K562 (cell line): ENCODE measurements at regions not wholly inside any gene's neighbourhood (a gene's known extent, or its start where the extent isn't known, plus 50 kb on each side); places are given as distances from the start of the nearest gene placed in this dataset.

ENCODE experiments used
- ATAC-seq: fragments of 200-7000 bp; cut with Tn5 transposase; 3 replicates; pipeline ENCODE4 v1.9.1; 2020; ENCODE audit warnings: moderate library complexity
- BruUV-seq: library from RNA; stranded (reverse); fragments of 400-500 nt; replicated peaks from 2 replicates; lab custom pipeline; 2021; lab: Mats Ljungman, UMichigan
- CTCF ChIA-PET: fragments of 300-600 bp; formaldehyde crosslinking; extraction: SDS; loops from one replicate; lab custom pipeline; 2021; ENCODE audit warnings: low intra/inter-chr PET ratio; lab: Yijun Ruan, JAX
- POLR2A ChIA-PET: fragments of 300-600, 350-650 bp; sonication (Branson Sonifier 250); formaldehyde crosslinking; extraction: SDS; loops from one replicate; lab custom pipeline; 2021; ENCODE audit warnings: antibody characterized with exemption, inconsistent platforms; lab: Yijun Ruan, JAX
- DNase-seq, 4 experiments: peaks; one replicate each; pipeline versions ENCODE4 v3.0.0 to v3.0.0-alpha.2; 2011 to 2018; ENCODE audit warnings: low spot score in 3 of 4, mixed read lengths in 3 of 4; ENCODE audit errors: extremely low read depth in 1 of 4
- FAIRE-seq: peaks from 2 replicates; lab custom pipeline; 2011; peaks lifted over from hg19 to GRCh38; lab: Jason Lieb, UNC
- H2AFZ ChIP-seq: 2 replicates; pipeline ENCODE4 v1.6.0; 2011; ENCODE audit warnings: low read depth, low read length, control low read depth, inconsistent platforms
- H3K27ac ChIP-seq: fragments of 200-600 bp; 3 replicates; pipeline ENCODE4 v1.8.0; 2011; ENCODE audit warnings: low read depth, mild to moderate bottlenecking, control low read depth, inconsistent platforms, low read length, moderate library complexity, mixed read lengths; ENCODE audit errors: extremely low read depth
- H3K27me3 ChIP-seq, 2 experiments: fragments of 300-600 bp in 1 of 2; 2 replicates in 1 of 2; 3 replicates in 1 of 2; pipeline versions ENCODE4 v1.6.0 to v1.8.0; 2011; ENCODE audit warnings: inconsistent platforms in 2 of 2, low read length in 2 of 2, mild to moderate bottlenecking in 1 of 2, mixed read lengths in 1 of 2, moderate library complexity in 1 of 2; ENCODE audit not compliant: control insufficient read depth in 2 of 2, insufficient read depth in 2 of 2
- H3K36me3 ChIP-seq: fragments of 300-600 bp; 3 replicates; pipeline ENCODE4 v1.8.0; 2011; ENCODE audit warnings: mild to moderate bottlenecking, low read length, inconsistent platforms; ENCODE audit not compliant: control insufficient read depth, insufficient read depth
- H3K4me1 ChIP-seq, 2 experiments: fragments of 200-600 bp in 1 of 2; replicated peaks in 1 of 2; 2 replicates in 1 of 2; 3 replicates in 1 of 2; pipeline versions ENCODE4 v1.5.1 to v1.8.0; 2011; ENCODE audit warnings: inconsistent platforms in 2 of 2, low read length in 2 of 2, mild to moderate bottlenecking in 1 of 2, mixed read lengths in 1 of 2, moderate library complexity in 1 of 2; ENCODE audit not compliant: control insufficient read depth in 2 of 2, insufficient read depth in 2 of 2
- H3K4me2 ChIP-seq: 2 replicates; pipeline ENCODE4 v1.6.1; 2011; ENCODE audit warnings: low read length, control low read depth, inconsistent platforms, mixed read lengths; ENCODE audit not compliant: insufficient read depth
- H3K4me3 ChIP-seq: fragments of 200-600 bp; sonication (generic), shearing (Covaris generic); 2 replicates; pipeline ENCODE4 v1.5.1; 2016; ENCODE audit warnings: control low read depth, inconsistent platforms
- H3K79me2 ChIP-seq: fragments of 200-600 bp; 3 replicates; pipeline ENCODE4 v1.8.0; 2011; ENCODE audit warnings: low read length, inconsistent platforms; ENCODE audit not compliant: control insufficient read depth, insufficient read depth
- H3K9ac ChIP-seq, 2 experiments: 2 replicates each; pipeline versions ENCODE4 v1.6.0 to v1.6.1; 2011; ENCODE audit warnings: low read depth in 2 of 2, low read length in 2 of 2, control low read depth in 1 of 2, inconsistent platforms in 1 of 2, mild to moderate bottlenecking in 1 of 2, mixed read lengths in 1 of 2; ENCODE audit not compliant: insufficient read depth in 1 of 2
- H3K9me1 ChIP-seq: one replicate; pipeline ENCODE4 v1.6.0; 2011; ENCODE audit warnings: inconsistent platforms, mild to moderate bottlenecking, low read length, moderate library complexity; ENCODE audit not compliant: control insufficient read depth, insufficient read depth
- H3K9me3 ChIP-seq: replicated peaks from 2 replicates; pipeline ENCODE4 v1.5.1; 2011; ENCODE audit warnings: low read depth, low read length, inconsistent platforms; ENCODE audit not compliant: control insufficient read depth, insufficient read depth
- H4K20me1 ChIP-seq: replicated peaks from 2 replicates; pipeline ENCODE4 v1.6.1; 2011; ENCODE audit warnings: low read length, inconsistent platforms, mixed read lengths; ENCODE audit not compliant: control insufficient read depth, insufficient read depth
- RFX1 ChIP-seq: fragments of 450-650 bp; IDR thresholded peaks from 2 replicates; pipeline ENCODE4 v1.6.1; 2016; ENCODE audit warnings: mild to moderate bottlenecking, moderate library complexity
- SFPQ ChIP-seq: fragments of 200-400 bp; formaldehyde crosslinking; IDR thresholded peaks from 2 replicates; pipeline ENCODE4 v1.6.1; 2017; ENCODE audit warnings: mild to moderate bottlenecking, low read depth, low read length, moderate library complexity
- ZNF121 ChIP-seq: sonication (generic); formaldehyde crosslinking; conservative IDR thresholded peaks from 2 replicates; pipeline ENCODE4 v1.8.0; 2022; ENCODE audit warnings: missing genetic modification reagents
- WGBS: fragments of 100-300 bp; shearing (Covaris generic); methylation state at CpG from one replicate; pipeline ENCODE4 v1.1.6; 2016; ENCODE audit warnings: low coverage, mixed read lengths; ENCODE audit not compliant: insufficient coverage; ENCODE audit errors: missing lambda C conversion rate; 5-methylcytosine and 5-hydroxymethylcytosine counted together
- in situ Hi-C: fragments of 300-500 bp; cut with MboI; formaldehyde crosslinking; loops from 4 replicates; pipeline ENCODE4 v1.15.0; 2018; ENCODE audit warnings: inconsistent platforms, mixed read lengths
- intact Hi-C: fragments of 100-400 bp; cut with micrococcal nuclease; formaldehyde crosslinking; loops from 2 replicates; pipeline ENCODE4 v1.14.2; 2022
- TF ChIP-seq, protein P1 (sequence below): fragments of 200-600 bp; sonication (generic); IDR thresholded peaks from one replicate; pipeline ENCODE4 v1.6.1; 2012; ENCODE audit warnings: mild to moderate bottlenecking, low read depth, low read length, inconsistent platforms
- TF ChIP-seq, protein P2 (sequence below): fragments of 250-450 bp; sonication (Bioruptor Pico); IDR thresholded peaks from 2 replicates; pipeline ENCODE4 v1.4.0; 2020; ENCODE audit warnings: mild to moderate bottlenecking, moderate library complexity

DNA sequence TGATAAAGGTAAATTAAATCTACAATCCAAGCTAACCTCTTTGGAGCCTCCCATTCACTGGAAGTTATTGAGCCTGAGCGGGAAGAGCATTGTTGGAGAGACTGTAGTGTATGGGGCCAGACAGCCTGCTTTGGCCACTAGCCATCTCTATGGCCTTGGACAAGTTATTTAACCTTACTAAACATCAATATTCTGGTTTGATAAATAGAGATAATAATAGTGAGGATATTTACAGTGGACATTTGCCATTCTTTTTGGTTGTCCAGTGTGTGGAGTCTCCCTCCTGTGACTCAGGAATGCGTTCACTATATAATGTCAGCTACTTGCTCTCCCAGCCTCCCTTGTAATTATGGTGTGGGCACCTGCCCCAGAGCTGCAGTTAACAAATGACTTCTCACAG lies 216.1 kb downstream of the SLC38A4 start:
- DNase-seq, result no peak
- Histone ChIP-seq H3K79me2 (no peaks in the 10 kb centered on the region), H3K4me3 (no peak overlapping the region), H3K27me3 (no peaks in the 10 kb centered on the region), H3K36me3 (no peaks in the 10 kb centered on the region), H2AFZ (no peak overlapping the region), H4K20me1 (no peaks in the 10 kb centered on the region), H3K4me2 (no peak overlapping the region), H3K4me1 (no peaks in the 10 kb centered on the region; a peak in 2 of 5 replicates), H3K9ac (no peak overlapping the region), H3K27ac (no peak overlapping the region), H3K9me3 (no peaks in the 10 kb centered on the region), H3K9me1 (no peaks in the 10 kb centered on the region)
- no peak for ATAC-seq
- 61% methylated on average over 2 of the region's 2 CpGs for WGBS
- intact Hi-C loops (no loop called here), in situ Hi-C loops (no loop called here)
- FAIRE-seq, result no peak
- POLR2A ChIA-PET, result interaction anchor here (0.6 kb wide), 1 partner anchor 779 kb away, joined by 3 read pairs; no protein-coding TSS in a partner anchor
- CTCF ChIA-PET, result no interaction called here
- no TSS peak for BruUV-seq
- TF ChIP-seq RFX1 (no peak), SFPQ (no peak), ZNF121 (no peak)
- TF ChIP-seq, protein P1, sequence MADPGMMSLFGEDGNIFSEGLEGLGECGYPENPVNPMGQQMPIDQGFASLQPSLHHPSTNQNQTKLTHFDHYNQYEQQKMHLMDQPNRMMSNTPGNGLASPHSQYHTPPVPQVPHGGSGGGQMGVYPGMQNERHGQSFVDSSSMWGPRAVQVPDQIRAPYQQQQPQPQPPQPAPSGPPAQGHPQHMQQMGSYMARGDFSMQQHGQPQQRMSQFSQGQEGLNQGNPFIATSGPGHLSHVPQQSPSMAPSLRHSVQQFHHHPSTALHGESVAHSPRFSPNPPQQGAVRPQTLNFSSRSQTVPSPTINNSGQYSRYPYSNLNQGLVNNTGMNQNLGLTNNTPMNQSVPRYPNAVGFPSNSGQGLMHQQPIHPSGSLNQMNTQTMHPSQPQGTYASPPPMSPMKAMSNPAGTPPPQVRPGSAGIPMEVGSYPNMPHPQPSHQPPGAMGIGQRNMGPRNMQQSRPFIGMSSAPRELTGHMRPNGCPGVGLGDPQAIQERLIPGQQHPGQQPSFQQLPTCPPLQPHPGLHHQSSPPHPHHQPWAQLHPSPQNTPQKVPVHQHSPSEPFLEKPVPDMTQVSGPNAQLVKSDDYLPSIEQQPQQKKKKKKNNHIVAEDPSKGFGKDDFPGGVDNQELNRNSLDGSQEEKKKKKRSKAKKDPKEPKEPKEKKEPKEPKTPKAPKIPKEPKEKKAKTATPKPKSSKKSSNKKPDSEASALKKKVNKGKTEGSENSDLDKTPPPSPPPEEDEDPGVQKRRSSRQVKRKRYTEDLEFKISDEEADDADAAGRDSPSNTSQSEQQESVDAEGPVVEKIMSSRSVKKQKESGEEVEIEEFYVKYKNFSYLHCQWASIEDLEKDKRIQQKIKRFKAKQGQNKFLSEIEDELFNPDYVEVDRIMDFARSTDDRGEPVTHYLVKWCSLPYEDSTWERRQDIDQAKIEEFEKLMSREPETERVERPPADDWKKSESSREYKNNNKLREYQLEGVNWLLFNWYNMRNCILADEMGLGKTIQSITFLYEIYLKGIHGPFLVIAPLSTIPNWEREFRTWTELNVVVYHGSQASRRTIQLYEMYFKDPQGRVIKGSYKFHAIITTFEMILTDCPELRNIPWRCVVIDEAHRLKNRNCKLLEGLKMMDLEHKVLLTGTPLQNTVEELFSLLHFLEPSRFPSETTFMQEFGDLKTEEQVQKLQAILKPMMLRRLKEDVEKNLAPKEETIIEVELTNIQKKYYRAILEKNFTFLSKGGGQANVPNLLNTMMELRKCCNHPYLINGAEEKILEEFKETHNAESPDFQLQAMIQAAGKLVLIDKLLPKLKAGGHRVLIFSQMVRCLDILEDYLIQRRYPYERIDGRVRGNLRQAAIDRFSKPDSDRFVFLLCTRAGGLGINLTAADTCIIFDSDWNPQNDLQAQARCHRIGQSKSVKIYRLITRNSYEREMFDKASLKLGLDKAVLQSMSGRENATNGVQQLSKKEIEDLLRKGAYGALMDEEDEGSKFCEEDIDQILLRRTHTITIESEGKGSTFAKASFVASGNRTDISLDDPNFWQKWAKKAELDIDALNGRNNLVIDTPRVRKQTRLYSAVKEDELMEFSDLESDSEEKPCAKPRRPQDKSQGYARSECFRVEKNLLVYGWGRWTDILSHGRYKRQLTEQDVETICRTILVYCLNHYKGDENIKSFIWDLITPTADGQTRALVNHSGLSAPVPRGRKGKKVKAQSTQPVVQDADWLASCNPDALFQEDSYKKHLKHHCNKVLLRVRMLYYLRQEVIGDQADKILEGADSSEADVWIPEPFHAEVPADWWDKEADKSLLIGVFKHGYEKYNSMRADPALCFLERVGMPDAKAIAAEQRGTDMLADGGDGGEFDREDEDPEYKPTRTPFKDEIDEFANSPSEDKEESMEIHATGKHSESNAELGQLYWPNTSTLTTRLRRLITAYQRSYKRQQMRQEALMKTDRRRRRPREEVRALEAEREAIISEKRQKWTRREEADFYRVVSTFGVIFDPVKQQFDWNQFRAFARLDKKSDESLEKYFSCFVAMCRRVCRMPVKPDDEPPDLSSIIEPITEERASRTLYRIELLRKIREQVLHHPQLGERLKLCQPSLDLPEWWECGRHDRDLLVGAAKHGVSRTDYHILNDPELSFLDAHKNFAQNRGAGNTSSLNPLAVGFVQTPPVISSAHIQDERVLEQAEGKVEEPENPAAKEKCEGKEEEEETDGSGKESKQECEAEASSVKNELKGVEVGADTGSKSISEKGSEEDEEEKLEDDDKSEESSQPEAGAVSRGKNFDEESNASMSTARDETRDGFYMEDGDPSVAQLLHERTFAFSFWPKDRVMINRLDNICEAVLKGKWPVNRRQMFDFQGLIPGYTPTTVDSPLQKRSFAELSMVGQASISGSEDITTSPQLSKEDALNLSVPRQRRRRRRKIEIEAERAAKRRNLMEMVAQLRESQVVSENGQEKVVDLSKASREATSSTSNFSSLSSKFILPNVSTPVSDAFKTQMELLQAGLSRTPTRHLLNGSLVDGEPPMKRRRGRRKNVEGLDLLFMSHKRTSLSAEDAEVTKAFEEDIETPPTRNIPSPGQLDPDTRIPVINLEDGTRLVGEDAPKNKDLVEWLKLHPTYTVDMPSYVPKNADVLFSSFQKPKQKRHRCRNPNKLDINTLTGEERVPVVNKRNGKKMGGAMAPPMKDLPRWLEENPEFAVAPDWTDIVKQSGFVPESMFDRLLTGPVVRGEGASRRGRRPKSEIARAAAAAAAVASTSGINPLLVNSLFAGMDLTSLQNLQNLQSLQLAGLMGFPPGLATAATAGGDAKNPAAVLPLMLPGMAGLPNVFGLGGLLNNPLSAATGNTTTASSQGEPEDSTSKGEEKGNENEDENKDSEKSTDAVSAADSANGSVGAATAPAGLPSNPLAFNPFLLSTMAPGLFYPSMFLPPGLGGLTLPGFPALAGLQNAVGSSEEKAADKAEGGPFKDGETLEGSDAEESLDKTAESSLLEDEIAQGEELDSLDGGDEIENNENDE, result no peak
- TF ChIP-seq, protein P2, sequence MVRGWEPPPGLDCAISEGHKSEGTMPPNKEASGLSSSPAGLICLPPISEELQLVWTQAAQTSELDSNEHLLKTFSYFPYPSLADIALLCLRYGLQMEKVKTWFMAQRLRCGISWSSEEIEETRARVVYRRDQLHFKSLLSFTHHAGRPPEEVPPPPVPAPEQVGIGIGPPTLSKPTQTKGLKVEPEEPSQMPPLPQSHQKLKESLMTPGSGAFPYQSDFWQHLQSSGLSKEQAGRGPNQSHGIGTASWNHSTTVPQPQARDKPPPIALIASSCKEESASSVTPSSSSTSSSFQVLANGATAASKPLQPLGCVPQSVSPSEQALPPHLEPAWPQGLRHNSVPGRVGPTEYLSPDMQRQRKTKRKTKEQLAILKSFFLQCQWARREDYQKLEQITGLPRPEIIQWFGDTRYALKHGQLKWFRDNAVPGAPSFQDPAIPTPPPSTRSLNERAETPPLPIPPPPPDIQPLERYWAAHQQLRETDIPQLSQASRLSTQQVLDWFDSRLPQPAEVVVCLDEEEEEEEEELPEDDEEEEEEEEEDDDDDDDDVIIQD (CRISPR knock-in tag), result no peak
